Stimulated activated CD4-positive, alpha-beta T cell treated with anti-CD3 and anti-CD28 coated beads, Interleukin-4, amount 100 ng/mL, for 4 hours (primary cell): ENCODE measurements at regions not wholly inside any gene's neighbourhood (a gene's known extent, or its start where the extent isn't known, plus 50 kb on each side); places are given as distances from the start of the nearest gene placed in this dataset.
"Not testable (repeated sequence)": the region's sequence is repeated elsewhere in the genome, so short reads cannot be mapped to it uniquely, and the experiment has no call there.

ENCODE experiments used
- DNase-seq, 2 experiments: peaks; one replicate each; pipeline ENCODE4 v3.0.0-alpha.2; 2020

DNA sequence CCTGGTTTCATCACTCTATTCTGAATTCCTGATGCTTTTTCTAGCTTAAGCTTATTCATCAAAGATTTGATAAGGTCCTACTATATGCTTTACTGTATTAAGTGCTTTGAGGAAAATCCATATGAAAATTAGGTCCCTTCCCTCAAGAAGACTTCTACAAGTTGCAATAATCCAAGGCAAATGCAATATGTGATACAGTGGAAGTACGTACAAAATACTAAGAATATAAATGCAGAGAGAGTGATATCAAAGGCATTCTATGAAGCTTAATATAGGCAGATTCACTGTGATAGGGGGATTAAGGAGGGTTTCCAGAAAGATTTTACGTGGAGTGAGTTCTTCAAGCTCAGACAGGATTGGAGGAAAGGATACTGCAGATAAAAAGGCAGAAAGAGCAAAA lies 142.1 kb downstream of the C6orf118 start:
- DNase-seq, result no peak

DNA sequence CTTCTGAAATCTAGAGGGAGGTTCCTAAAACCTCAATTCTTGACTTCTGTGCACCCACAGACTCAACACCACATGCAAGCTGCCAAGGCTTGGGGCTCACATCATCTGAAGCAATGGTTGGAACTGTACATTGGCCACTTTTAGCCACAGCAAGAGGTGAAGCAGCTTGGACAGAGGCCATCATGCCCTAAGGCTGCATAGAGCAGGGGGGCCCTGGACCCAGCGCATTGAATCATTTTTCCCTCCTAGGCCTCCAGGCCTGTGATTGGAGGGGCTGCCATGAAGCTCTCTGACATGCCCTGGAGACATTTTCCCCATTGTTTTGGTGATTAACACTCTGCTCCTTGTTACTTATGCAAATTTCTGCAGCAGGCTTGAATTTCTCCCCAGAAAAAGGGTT lies 145.9 kb downstream of the C6orf118 start:
- no peak for DNase-seq

DNA sequence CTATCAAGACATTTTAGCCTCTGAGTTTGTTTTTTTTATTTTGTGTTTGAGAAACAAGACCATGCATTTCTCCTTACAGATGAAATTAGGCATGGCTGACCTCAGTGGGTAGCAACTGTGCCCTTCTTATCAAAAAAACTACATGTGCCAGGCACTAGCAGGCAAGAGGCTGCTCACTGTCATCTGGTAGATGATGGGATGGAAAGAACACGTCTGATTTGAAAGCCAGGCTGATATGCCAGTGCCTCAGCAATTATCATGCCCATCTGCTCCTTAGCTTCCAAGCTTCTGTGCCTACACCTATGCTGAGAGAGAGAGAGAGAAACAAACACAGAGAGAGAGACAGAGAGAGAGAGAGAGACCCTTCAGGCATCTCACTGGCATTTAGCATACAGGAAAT lies 149.9 kb downstream of the C6orf118 start:
- no peak for DNase-seq

DNA sequence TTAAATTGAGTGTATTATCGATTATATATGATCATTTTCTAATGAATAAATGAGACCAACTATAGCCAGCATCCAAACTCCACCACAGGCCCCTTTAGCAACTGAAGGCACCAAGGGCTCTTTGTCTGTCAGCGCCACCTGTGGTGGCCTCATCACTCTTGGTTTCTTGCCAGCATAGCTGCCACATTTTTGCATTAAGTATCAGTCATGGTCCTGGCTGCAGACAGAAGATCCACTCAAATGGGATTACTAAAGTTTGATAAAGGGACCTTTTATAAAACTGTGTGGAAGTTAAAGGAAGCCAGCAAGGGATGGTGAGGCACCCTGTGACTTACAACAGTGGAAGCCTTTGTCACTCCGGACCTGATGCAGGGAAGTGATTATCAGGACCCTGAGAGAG lies 162.9 kb downstream of the C6orf118 start:
- no peak for DNase-seq

DNA sequence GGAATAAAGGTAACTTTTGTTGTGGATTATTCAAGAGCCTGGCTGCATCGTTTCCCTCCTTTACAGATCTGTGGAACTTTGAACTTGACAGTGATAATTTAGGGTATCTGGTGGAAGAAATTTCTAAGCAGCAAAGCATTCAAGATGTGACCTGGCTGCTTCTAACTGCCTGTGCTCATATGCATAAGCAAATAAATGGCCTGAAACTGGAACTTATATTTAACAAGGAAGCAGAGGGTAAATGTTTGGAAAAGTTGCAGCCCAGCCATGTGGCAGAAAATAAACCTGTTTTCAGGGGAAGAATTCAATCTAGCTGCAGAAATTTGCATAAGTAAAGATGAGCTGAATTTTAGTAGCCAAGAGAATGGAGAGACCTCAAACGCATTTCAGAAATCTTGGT lies 173.5 kb downstream of the C6orf118 start:
- DNase-seq, result no peak

DNA sequence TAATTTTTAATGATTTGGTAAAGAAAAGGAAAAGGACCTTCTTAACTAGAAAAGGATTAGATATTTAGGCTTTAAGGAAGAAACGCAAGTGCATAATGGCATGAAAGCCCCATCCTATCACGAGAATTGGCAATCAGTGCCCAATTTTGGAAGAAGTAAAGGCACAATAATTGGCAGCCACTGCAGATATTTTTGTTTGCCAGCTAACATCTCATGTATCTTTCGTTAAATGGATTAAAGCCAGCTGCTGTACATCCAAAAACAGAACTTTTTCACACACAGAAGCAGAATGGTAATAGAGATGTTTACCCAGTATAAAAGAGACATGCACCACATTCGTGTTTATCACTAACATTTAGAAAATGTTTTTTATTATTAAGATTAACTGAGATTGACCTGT lies 180.3 kb downstream of the C6orf118 start:
- no peak for DNase-seq

DNA sequence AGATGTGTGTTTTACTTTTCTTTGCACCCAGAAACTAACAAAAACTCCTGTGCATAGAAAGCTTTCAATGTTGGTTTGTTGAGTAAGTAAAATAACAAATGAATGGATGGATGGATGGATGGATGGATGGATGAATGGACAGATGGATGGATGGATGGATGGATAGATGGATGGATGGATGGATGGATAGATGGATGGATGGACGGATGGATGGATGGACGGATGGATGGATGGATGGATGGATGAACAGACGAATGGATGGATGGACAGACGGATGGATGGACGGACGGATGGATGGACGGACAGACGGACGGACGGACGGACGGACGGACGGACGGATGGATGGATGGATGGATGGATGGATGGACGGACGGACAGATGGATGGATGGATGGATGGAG lies 181.7 kb downstream of the C6orf118 start:
- DNase-seq, result not testable (repeated sequence)

DNA sequence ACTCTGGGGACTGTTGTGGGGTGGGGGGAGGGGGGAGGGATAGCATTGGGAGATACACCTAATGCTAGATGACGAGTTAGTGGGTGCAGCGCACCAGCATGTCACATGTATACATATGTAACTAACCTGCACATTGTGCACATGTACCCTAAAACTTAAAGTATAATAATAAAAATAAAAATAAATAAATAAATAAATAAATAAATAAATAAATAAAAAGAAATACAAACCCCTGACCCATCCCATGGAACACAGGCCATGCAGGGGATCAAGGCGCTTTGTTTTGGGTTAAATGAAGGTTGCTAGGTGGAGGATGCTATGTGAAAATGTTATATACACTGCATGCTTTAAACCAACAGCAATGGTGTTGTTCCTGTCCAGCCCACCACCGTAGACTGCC lies 184.7 kb downstream of the C6orf118 start:
- DNase-seq, result not testable (repeated sequence)

DNA sequence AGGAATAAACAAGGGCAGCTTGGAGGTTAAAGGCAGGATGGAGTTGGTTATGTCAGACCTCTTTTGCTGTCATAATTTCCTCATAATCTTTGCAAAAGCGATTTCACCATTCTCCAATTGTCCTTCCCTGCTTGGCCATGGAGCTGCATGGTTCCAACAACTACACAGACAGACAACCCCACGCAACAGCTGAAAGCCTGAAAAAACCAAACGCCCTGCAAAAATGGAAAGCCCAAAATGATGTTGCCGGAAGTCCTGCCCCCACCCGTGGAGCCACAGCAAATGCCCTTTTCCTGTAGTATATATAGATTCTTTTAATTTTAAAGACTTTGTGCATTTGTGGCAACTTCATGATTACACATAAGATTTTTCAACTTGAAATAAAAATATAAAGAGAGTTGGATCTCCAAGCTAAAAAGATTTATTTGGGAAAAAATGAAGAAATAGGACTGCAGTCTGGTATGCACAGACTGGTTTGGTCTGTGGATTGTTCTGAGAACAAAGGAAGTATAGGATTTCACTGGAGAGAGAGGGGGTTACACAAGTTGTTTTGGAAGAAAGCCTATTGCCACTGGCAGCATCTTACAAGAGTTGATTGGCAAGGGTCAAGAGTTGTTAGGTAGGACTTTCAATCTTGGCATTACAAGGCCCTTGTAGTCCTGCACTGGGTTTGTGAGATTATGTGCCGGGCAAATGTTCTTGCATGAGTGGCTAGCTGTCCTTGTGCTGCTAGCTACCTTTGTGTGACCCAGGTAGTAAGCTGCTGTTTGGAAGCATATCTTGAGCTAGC lies 190.0 kb downstream of the C6orf118 start:
- no peak for DNase-seq

DNA sequence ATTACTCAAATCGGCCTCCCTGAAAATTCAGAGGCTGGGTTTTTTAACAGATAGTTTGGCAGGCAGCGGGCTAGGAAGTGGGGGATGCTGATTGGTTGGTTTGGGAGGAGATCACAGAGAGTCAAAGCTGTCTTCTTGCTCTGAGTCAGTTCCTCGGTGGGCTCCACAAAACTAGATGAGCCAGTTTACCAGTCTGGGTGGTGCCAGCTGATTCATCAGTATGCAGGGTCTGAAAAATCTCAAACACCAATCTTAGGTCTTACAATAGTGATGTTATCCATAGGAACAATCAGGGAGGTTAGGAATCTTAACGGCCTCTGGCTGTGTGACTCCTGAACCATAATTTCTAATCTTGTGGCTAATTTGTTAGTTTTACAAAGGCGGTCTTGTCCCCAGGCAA lies 190.7 kb downstream of the C6orf118 start:
- no peak for DNase-seq

DNA sequence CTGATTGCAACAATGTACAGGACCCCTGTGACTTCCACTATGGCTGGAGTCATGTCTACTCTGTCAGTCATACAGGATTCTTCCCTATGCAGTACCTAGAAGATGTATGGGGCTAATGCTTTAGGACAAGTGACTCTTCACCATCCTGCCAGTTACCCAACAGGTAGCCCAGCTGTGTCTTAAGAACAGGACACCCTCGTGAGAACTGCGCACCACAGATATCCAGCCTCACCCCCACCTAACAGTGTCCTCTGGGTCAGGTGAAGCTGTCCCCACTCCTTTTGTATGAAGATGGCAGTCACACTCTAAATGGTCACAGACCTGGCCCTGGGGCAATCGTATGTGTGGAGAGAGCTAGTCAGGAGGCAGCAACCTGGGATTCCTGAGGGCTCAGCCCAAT lies 191.6 kb downstream of the C6orf118 start:
- no peak for DNase-seq

DNA sequence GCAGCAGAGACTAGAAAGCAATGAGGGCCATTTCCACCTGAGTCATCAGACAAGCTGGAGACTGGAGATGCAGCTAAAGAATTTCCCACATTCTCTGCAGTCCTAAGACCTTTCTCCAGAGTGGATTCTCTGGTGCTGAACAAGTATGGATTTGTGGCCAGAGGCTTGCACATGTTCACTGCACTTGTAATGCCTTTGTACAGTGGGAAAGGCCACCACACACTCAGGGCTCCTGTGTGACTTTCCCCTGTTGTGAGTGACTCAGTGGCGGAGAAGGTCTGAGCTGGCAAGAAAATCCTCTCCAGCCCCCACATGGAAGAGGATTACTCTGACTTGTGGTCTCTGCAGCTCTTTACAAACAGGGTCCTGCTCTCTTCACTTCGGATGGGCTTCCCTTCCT lies 192.3 kb downstream of the C6orf118 start:
- DNase-seq, result no peak

DNA sequence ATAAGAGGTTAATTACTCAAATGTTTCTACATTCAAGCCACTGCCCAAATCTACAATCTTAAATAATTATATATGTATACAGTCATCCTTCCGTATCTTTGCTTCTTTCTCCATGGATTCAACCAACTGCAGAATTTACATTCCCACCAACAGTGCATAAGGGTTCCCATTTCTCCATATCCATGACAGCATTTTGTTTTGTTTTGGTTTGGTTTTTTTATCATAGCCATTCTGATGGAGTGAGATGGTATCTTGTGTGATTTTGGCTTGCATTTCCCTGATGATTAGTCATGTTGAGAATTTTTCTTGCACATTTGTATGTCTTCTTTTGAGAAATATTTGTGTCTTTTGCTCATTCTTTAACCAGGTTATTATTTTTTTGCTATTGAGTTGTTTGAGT lies 198.5 kb downstream of the C6orf118 start:
- DNase-seq, result no peak

DNA sequence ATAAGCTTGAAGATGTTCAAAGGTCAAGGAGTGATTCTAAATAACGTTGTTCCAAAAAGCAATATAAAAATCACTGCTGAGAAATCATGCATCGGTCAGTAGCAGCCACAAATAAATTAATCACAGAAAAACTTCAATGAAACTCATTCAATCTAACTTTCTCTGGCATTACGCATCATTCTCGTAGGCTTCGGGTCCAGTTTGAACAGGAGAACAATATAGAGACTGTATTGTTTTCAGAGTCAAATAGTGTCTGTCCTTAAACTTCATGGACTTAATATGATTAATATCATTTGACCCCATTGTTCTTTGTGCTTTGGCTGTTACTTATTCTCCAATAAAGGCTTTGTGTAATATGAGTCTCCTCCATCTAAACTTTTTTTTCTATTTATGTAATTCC lies 200.4 kb downstream of the C6orf118 start:
- no peak for DNase-seq

DNA sequence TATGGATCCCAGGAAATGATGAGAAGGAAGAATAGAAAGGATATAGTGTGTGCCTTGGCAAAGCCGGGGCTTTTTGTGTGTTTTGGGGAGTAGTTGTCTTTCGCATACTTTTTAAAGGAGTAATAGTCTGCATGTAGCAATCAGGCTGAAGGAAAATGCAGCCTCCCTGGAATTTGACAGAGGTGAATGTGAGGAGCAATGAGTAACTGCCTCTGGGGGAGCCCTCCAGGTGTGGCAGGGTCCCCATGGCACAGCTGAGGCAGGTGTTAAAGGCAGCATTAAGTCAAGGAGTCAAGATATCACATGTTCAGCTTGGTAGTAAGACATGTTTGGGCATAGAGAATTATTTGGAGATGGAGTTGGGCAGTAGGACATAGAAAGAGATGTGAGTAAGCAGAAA lies 203.1 kb downstream of the C6orf118 start:
- DNase-seq, result no peak

DNA sequence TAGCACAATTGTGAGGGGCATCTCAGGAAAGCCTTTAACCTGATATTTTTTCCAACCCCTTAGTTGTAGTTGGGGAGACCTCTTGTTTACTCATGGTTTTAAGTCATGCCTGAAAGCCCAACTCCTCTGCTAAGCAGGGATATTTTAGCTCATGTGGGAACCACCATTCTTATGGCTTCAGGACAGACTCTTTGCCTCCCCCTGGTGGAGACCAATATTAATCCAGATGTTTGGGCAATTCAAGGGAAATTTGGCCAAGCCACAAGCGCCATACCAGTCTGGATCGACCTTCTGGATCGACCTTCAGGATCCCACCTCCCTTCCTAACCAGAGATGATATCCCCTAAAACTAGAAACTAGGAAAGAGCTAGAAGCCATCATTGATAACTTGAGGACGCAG lies 211.2 kb downstream of the C6orf118 start:
- no peak for DNase-seq

DNA sequence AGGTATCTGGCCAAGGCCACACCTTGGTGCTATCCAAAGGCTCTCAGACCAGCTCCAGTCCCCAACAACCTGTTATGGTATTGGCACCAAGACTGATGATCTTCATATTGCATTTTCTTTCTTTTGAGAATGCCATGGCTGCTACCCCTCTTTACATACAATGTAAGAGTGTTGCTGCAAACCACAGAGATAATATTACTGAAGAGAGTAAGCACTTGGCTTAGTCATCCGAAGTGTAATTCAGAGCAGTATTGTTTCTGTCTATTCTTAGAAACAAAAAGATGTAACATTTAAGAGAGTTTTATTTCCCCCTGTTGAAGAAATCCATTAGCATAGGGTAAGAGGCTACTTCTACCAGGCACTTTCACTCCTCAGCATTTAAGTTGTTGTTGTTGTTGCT lies 212.5 kb downstream of the C6orf118 start:
- DNase-seq, result no peak

DNA sequence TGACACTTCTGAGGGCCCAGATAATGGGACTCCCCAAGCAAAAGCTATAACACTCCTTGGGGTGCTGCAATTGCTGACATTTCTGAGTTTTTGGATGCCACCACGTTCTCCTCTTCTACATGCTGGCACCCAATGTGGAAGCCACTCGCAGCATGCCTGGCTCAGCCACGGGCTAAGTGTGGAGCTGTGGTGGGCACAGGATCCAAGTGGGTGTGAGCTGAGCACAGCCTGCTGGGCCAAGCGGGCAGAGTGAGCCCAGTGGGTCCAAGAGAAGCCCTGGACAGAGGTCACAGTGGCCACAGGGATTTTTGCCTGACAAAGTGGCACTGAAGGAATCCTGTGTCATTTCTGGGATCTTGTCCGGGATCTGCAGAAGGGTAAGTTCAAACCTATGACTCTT lies 213.2 kb downstream of the C6orf118 start:
- no peak for DNase-seq

DNA sequence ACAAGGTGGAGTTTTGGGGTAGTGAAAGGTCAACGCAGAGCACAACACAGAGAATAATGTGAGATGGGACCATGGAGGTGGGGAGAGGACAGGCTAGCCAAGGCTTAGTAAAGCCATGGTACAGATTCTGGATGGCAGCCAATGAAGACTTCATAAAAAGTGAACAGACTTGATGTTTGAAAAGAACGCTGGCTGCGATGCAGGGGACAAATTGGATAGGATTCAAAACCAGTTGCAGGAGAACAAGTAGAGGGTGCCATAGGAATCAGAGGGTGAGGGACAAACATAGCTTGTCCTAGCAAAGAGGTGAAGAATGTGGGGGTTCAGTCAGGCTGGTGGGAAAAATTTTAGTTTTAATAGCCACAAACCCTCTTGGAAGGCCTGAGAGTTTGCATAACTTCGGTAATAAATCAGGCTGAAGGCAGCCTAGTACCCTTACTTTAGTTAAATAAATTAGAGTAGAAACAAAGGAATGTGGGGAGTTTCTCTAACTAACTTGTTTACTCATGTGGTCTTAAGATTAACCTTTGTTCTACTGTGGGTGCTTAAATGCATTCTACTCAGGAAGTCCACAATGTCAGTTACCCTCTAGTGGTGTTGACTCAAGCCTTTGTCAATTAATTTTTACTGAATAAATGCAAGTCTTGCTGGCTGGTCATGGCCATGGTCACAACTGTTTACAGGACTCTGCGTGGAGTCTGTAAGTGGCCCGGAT lies 216.4 kb downstream of the C6orf118 start:
- no peak for DNase-seq

DNA sequence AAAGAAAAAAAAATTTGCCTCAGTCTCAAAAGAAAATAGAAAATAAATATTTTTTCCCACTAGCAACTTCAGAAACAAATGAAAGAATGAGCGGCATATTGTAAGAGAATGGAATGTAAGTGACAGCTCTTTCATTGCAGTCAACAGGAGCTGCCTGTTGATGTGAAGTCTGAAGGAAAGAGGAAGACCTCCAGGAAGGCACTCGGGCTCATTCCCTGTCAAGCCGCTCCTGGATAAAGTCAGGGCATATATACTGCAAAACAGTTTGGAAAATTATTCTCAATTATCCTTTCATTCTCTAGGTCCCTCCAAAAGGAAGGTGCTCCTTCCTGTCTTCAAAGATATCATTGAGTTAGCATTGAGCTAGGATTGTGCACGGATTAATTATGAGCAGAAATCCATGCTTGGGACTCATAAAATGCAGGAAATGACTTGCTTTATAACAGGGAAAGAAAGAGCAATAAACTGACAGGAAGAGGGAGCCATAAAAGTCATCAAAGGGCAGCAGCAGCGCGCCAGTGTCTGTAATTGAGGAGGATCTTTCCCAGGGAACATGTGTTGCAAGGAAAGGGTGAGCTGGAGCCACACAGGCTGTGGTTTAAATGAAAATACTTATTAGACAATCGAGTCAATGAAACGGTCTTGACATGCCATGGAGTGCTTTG lies 218.2 kb downstream of the C6orf118 start:
- no peak for DNase-seq

DNA sequence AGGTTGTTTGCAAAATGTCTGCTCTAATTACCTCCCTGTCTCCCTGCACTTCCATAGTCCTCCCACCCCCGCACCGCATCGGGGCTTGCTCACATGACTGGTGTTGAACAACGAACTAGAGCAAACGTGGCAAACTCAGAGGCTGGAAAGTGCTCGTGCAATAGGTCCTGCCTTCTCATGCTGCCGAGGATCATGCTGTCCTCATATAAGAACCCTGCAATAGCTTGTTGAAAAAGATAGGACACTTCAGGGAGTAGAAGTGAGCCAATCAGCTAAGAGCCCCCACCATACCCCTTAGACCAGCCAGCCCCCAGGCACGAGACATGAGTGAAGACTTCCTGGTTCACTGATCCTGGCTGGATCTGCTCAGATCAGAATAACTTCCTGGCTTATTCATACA lies 219.2 kb downstream of the C6orf118 start:
- DNase-seq, result no peak

DNA sequence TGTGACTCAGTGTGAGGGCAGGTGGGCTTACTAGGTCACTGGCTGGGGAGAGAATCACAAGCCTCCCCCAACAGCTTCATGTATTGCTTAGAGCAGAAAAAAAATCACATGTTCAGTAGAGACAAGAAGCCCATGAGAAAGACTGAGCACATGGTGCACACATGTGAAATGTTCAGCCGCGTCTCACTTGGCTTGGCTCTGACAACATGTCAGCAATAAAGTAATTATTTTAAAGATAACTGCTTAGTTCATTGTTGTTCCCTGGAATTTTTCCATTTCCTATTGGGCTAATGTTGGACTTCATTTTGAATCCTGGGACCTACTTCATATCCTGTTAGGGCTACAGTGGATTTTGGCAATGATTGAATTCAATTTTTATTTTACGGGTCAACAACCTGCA lies 222.6 kb downstream of the C6orf118 start:
- no peak for DNase-seq

DNA sequence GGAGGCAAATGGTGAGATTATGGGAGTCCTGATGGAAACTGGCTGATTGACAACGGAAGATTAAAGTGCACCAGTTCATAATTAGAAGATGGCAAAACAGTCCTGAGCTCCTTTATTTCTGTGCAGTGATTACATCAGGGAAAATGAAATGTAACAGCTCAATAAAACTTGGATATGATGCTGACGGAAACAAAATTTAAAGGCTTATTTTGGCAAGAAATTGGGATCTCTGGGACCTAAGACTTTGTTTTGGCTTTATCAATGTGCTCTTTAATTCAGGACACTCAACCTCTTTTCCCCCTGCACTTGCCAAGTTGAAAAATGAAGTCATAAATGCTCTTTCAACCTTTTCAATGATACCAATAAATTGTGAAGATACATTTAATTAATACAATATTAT lies 226.8 kb downstream of the C6orf118 start:
- no peak for DNase-seq

DNA sequence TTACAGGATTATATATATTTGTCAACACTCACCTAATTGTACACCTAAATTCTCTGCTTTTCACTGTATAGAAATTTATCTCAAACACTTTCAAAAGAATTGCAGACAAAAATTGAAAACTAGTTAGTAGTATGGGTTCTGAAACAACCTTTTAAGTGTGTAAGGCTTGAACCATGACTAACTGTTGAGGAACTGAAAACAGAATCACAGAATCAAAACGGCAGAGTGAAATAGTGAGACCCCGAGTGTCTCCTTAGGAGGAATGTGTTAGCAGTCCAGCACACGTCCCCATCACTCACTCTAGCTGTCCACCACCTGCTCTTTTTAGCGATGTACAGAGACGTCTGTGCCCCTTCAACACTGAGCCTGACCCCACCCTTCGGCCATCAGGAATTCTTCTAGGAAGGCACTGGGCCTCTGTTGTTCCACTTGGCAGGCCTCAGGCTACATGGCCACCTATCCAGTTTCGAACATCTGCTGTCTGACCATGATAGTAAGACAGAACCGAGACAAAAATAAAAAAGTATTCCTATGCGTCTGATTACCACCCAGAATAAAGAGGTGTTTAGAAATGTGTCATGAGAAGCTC lies 227.4 kb downstream of the C6orf118 start:
- no peak for DNase-seq
